Aorta (tissue), 5 donors: ENCODE measurements at regions not wholly inside any gene's neighbourhood (a gene's known extent, or its start where the extent isn't known, plus 50 kb on each side); places are given as distances from the start of the nearest gene placed in this dataset.

ENCODE experiments used
- ATAC-seq: fragments of 200-7000 bp; cut with Tn5 transposase; one replicate; pipeline ENCODE4 v1.9.1; 2022; ENCODE audit warnings: moderate library complexity; ENCODE audit not compliant: low FRiP score
- DNase-seq, 2 donors: peaks; one replicate each; pipeline ENCODE4 v3.0.0-alpha.2; 2020
- H3K27ac ChIP-seq, 2 donors: one replicate each; pipeline ENCODE4 v1.5.1; 2013; ENCODE audit warnings: low read length in 2 of 2, mild to moderate bottlenecking in 2 of 2, moderate library complexity in 2 of 2, control low read depth in 1 of 2, inconsistent platforms in 1 of 2, low read depth in 1 of 2
- H3K27me3 ChIP-seq, 2 donors: one replicate each; pipeline ENCODE4 v1.6.1; 2013; ENCODE audit warnings: control low read depth in 1 of 2, low read length in 1 of 2, mild to moderate bottlenecking in 1 of 2, moderate library complexity in 1 of 2; ENCODE audit not compliant: insufficient read depth in 2 of 2, control insufficient read depth in 1 of 2
- H3K36me3 ChIP-seq, 2 donors: one replicate each; pipeline ENCODE4 v1.6.1; 2013; ENCODE audit warnings: control low read depth in 1 of 2, low read length in 1 of 2, mild to moderate bottlenecking in 1 of 2; ENCODE audit not compliant: insufficient read depth in 2 of 2, control insufficient read depth in 1 of 2
- H3K4me1 ChIP-seq, 2 donors: one replicate each; pipeline ENCODE4 v1.6.1; 2013; ENCODE audit warnings: low read length in 2 of 2, control low read depth in 1 of 2, mild to moderate bottlenecking in 1 of 2, moderate library complexity in 1 of 2; ENCODE audit not compliant: insufficient read depth in 2 of 2, control insufficient read depth in 1 of 2
- H3K4me3 ChIP-seq, 2 donors: one replicate each; pipeline ENCODE4 v1.5.1; 2013; ENCODE audit warnings: low read length in 2 of 2, control low read depth in 1 of 2, mild to moderate bottlenecking in 1 of 2
- H3K9me3 ChIP-seq: one replicate; pipeline ENCODE4 v1.6.1; 2013; ENCODE audit warnings: mild to moderate bottlenecking, low read length; ENCODE audit not compliant: control insufficient read depth
- WGBS, 2 donors: extraction: QIAGEN DNeasy Blood & Tissue Kit; methylation state at CpG; one replicate each; pipeline ENCODE4 v1.1.7; 2013; 5-methylcytosine and 5-hydroxymethylcytosine counted together
- intact Hi-C, 2 donors: fragments of 100-400 bp; cut with DNase I; formaldehyde crosslinking; loops; one replicate each; pipeline versions ENCODE4 v1.14.2 to v1.15.0; 2022
- donor health status: healthy with polysubstance abuse.
- donor health status: Bipolar disorder and iron deficiency.
- donor health status: DM: no; HTN: no; CAD: no.
- donor health status: DM: no; HTN: no; CAD: no.
- donor health status: DM: yes; HTN: yes; CAD: no.

DNA sequence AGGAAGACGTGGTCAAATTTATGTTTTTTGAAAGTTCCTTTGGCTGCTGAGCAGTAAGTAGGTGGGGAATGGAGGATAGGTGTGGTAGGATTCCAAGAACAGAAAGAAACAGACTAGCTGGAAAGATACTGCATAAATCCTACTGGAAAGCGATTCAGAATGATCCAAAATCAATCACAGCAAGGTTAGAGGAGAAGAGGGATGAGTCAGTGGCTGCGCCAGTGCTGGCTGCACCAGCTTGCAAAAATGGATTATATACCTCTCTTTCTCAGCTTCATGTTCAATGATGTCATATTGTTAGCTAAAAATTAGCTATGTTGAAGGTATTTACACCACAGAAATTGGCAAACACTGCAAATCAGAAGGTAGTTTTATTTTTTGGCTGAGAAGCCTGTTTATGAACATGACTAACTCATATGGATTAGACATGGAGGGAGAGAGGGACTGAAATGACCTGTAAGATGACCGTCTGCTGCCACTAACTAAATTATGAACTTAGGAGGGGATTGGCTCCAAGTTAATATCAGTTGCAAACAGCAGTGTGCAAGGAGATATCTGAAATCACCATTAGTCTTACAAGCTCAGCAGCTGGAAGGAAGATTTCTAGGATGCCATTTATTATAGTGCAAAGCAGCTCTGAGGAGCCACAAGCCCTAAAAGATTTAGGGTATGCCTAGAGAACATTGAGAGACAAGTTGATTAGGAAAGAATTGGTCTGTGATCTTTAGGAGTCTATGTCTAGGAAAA is 405.3 kb downstream of the MID1IP1 start:
- DNase-seq (no peak), ATAC-seq (no peak)
- no peak overlapping the region for H3K4me3 ChIP-seq
- H3K9me3 ChIP-seq = no peaks in the 10 kb centered on the region
- H3K27ac ChIP-seq = no peak overlapping the region
- no peaks in the 10 kb centered on the region for H3K4me1 ChIP-seq
- no peaks in the 10 kb centered on the region for H3K27me3 ChIP-seq
- 74 to 97% methylated on average over 4 of the region's 4 CpGs for WGBS, 2 donors
- intact Hi-C loops = no loop called here
- H3K36me3 ChIP-seq = no peaks in the 10 kb centered on the region

DNA sequence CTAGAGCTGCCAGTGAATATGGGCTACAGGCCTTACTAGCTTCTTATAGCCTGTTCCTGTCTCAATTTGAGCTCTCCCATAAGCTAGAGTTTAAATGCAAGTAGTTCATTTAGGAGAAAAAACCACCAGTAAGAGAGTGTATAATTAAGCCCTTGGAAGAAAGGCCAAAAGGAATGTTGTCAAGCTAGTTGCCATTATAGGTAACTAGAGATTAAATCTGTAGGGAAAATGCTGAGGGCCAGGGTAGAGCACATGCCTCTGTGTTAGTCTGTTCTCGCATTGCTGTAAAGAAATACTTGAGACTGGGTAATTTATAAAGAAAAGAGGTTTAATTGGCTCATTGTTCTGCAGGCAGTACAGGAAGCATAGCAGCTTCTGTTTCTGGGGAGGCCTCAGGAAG is 410.2 kb downstream of the MID1IP1 start:
- intact Hi-C loops = no loop called here
- H3K27ac ChIP-seq = no peak overlapping the region
- ATAC-seq (no peak), DNase-seq (no peak)
- H3K36me3 ChIP-seq = no peaks in the 10 kb centered on the region
- no peaks in the 10 kb centered on the region for H3K4me1 ChIP-seq
- no peak overlapping the region for H3K4me3 ChIP-seq
- 89 to 97% methylated on average over 1 of the region's 1 CpG for WGBS, 2 donors
- H3K9me3 ChIP-seq = no peaks in the 10 kb centered on the region
- H3K27me3 ChIP-seq = no peaks in the 10 kb centered on the region

DNA sequence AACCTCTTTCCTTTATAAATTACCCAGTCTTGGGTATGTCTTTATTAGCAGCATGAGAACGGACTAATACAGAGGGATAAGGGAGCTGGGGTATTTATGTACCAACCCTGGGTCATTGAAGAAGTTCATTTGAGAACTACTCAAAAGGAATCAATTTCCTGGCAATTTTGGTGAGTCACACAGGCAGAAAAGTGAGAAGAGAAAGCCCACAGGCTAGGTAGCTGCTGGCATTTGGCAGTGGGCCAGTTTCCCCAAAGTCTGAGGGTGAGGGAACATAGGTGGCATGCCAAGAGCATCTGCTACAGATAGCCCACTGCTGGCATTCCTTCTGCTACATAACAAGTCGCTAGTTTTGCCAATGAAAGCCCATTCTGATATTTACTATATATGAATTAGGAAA is 411.2 kb downstream of the MID1IP1 start:
- no peaks in the 10 kb centered on the region for H3K9me3 ChIP-seq
- no peaks in the 10 kb centered on the region for H3K36me3 ChIP-seq
- ATAC-seq (no peak), DNase-seq (no peak)
- no peaks in the 10 kb centered on the region for H3K4me1 ChIP-seq
- WGBS, 2 donors = 53 to 96% methylated on average over 2 of the region's 2 CpGs
- no peak overlapping the region for H3K4me3 ChIP-seq
- intact Hi-C loops = no loop called here
- no peaks in the 10 kb centered on the region for H3K27me3 ChIP-seq
- no peak overlapping the region for H3K27ac ChIP-seq

DNA sequence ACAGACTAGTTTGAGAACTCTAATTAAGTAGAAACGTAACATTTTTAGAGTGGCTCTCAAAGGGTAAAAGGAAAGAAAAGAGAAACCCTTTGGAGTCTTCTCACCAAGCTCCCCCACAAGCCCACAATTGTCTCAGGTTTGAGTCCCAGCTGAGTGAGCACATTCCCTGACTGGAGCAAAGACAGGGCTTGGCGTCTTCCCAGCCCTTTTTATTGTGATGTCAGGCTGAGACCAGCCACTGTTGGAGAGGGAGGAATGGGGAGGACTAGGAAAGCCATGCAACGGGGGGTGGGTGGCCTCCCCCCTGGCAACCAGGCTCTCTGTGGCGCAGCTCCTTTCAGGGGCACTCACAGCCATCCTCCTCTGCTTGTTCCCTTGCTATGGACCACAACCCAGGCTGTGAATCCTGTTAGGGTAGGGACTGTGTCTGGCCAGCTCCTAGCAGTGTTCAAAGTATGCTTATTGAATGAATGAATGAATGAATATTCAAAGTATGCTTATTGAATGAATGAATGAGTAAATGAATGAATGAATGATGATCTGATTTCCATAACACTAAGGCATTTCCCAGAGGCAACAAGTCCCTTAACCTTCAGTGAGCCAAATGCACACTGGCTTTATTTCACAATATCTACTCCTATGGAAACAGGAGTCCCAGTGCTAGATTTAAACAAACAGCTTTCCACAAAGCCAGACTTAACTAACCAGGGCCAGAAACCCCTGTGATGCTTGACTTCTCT is 413.3 kb downstream of the MID1IP1 start:
- H3K27ac ChIP-seq = no peak overlapping the region
- 18 to 43% methylated on average over 4 of the region's 4 CpGs for WGBS, 2 donors
- H3K27me3 ChIP-seq = no peaks in the 10 kb centered on the region
- DNase-seq (no peak), ATAC-seq (no peak)
- H3K4me3 ChIP-seq = no peak overlapping the region
- intact Hi-C loops = no loop called here
- no peaks in the 10 kb centered on the region for H3K9me3 ChIP-seq
- H3K4me1 ChIP-seq = no peaks in the 10 kb centered on the region
- no peaks in the 10 kb centered on the region for H3K36me3 ChIP-seq

DNA sequence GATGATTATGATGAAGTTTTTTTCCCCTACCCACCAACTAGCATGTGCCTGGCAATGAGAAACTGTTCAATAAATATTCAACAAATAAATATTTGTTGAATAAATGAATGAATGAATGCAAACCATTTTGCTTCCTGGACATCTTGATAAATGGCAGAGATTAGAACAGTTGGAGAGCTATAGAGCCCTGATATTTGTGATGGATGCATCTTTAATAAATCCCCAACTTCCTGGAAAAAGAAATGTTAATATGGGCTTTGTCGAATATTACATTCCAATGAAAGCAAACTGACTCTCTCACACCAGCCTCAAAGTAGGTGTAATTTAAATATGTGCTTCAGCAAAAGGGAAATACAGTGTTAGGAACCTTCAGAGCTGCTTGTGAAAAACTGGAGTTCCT is 419.7 kb downstream of the MID1IP1 start:
- H3K27me3 ChIP-seq = no peaks in the 10 kb centered on the region
- H3K4me1 ChIP-seq = no peaks in the 10 kb centered on the region
- no peaks in the 10 kb centered on the region for H3K36me3 ChIP-seq
- WGBS, 2 donors = 60 to 82% methylated on average over 1 of the region's 1 CpG
- no peak overlapping the region for H3K27ac ChIP-seq
- ATAC-seq = no peak
- H3K4me3 ChIP-seq = no peak overlapping the region
- no peak for DNase-seq
- intact Hi-C loops = no loop called here
- H3K9me3 ChIP-seq = no peaks in the 10 kb centered on the region

DNA sequence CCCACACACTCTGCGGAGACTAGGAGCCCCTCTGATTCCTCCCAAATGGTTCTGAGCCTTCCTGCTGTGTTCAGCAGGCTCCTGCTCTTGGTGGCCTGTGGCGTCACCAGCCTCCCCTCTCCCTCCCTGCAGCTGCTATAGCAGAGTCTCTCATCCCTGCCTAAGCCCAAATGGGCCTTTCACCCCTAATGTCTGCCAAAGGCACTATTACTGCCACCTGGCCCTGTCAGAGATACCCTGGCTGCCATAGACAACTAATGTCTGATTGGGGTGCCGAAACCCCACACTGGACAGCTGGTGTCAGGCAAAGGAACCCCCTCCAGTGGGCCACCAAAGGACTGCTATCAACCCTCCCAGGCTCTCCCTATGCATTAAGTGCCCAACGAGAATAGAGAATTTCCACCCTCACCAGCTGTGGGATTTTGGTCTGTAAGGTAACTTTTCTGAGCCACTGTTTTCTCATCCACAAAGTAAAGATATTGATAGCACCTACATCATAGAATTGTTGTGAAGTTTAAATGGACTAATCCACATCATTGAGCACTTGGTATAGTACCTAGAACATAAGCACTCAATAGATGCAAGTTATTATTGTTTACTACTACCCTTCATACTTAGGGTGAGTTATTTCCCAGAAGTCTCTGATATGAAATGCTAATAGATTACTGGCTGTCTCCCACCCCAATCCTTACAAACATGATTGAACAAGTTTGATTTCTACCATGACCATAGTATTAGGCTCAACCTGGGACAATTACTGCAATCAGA is 421.3 kb downstream of the MID1IP1 start:
- intact Hi-C loops = no loop called here
- Histone ChIP-seq H3K4me3 (no peak overlapping the region), H3K27ac (no peak overlapping the region), H3K9me3 (no peaks in the 10 kb centered on the region), H3K4me1 (no peaks in the 10 kb centered on the region), H3K27me3 (no peaks in the 10 kb centered on the region), H3K36me3 (no peaks in the 10 kb centered on the region)
- DNase-seq (no peak), ATAC-seq (no peak)
- WGBS, 2 donors = 79 to 98% methylated on average over 4 of the region's 4 CpGs

DNA sequence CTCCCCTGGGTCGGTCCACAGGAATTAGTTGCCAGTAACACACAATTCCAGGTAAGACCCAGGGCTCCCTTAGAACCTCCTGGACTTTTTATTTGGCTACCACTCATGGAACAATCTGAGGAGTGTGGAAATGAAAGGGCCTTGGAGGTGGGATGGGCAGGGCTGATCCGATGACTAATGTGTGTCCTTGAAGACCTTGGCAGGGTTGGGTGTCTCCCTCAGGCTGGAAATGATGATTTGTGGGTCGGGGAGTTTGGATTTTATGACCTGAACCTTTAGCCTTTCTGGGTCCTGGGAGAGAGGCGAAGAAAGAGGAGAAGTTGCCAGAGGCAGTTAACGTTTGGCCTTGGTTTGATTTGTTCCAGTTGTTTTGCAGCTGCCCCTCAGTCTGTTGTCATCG is 425.0 kb downstream of the MID1IP1 start:
- Histone ChIP-seq H3K9me3 (no peaks in the 10 kb centered on the region), H3K4me3 (no peak overlapping the region), H3K4me1 (no peaks in the 10 kb centered on the region), H3K27me3 (no peaks in the 10 kb centered on the region), H3K27ac (no peak overlapping the region), H3K36me3 (no peaks in the 10 kb centered on the region)
- 55 to 71% methylated on average over 6 of the region's 6 CpGs for WGBS, 2 donors
- DNase-seq (no peak), ATAC-seq (no peak)
- intact Hi-C loops = no loop called here

DNA sequence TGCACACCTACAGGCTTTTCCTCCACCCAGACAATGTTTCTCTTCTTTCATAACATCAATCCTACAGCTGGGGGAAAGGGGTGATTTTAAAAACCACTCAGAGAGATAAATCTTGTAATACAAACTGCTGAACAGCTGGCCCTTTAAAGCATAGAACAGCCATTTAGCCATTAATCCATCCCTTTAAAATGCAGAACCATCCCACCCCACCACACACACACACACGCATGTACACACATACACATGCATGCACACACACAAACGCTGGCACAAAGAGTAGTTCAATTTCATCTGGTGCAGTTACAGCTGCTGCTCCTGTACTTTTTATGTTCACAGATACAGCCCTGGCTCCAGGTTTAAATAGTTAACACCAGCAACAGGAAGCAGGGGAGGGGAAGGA is 426.1 kb downstream of the MID1IP1 start:
- 66 to 69% methylated on average over 2 of the region's 2 CpGs for WGBS, 2 donors

More for the DNA sequence above, 426.1 kb downstream of the MID1IP1 start:
- ATAC-seq (no peak), DNase-seq (no peak)
- H3K4me3 ChIP-seq = no peak overlapping the region
- no peak overlapping the region for H3K27ac ChIP-seq
- intact Hi-C loops = no loop called here
- H3K27me3 ChIP-seq = no peaks in the 10 kb centered on the region
- H3K9me3 ChIP-seq = no peaks in the 10 kb centered on the region
- no peaks in the 10 kb centered on the region for H3K4me1 ChIP-seq
- H3K36me3 ChIP-seq = no peaks in the 10 kb centered on the region
